NB4 (cell line): ENCODE measurements at regions not wholly inside any gene's neighbourhood (a gene's known extent, or its start where the extent isn't known, plus 50 kb on each side); places are given as distances from the start of the nearest gene placed in this dataset.

ENCODE experiments used
- CTCF ChIP-seq: IDR thresholded peaks from one replicate; pipeline ENCODE4 v1.5.1; 2012; ENCODE audit warnings: low read depth, low read length
- MAX ChIP-seq: IDR thresholded peaks from 2 replicates; pipeline ENCODE4 v1.6.1; 2011; ENCODE audit warnings: low read depth, low read length
- MYC ChIP-seq: IDR thresholded peaks from 2 replicates; pipeline ENCODE4 v1.6.1; 2011; ENCODE audit warnings: low read depth, low read length
- POLR2A ChIP-seq: IDR thresholded peaks from 2 replicates; pipeline ENCODE4 v1.6.1; 2011; ENCODE audit warnings: mild to moderate bottlenecking; ENCODE audit not compliant: insufficient read length; ENCODE audit errors: extremely low read depth

- no peak for TF ChIP-seq POLR2A
- no peak for TF ChIP-seq CTCF
- TF ChIP-seq MAX = no peak
- no peak for TF ChIP-seq MYC
Measured at GRCh38 chr20:7264137-7264536, 496.7 kb downstream of the BMP2 start.
